AG09309 (cell line): ENCODE measurements at regions not wholly inside any gene's neighbourhood (a gene's known extent, or its start where the extent isn't known, plus 50 kb on each side); places are given as distances from the start of the nearest gene placed in this dataset.

Experiments used
- DNase-seq: peaks from one replicate; pipeline ENCODE4 v3.0.0-alpha.2; 2010; ENCODE audit warnings: low read depth
- H3K4me3 ChIP-seq: 2 replicates; pipeline ENCODE4 v1.5.1; 2011; ENCODE audit warnings: mild to moderate bottlenecking, low read depth, low read length, moderate library complexity; ENCODE audit not compliant: control insufficient read depth
- TF ChIP-seq, protein P1 (sequence below): IDR thresholded peaks from 2 replicates; pipeline ENCODE4 v1.5.1; 2011; ENCODE audit warnings: mild to moderate bottlenecking, low read depth, low read length, inconsistent platforms; ENCODE audit not compliant: insufficient read depth, control insufficient read depth; ENCODE audit errors: missing control alignments

DNA sequence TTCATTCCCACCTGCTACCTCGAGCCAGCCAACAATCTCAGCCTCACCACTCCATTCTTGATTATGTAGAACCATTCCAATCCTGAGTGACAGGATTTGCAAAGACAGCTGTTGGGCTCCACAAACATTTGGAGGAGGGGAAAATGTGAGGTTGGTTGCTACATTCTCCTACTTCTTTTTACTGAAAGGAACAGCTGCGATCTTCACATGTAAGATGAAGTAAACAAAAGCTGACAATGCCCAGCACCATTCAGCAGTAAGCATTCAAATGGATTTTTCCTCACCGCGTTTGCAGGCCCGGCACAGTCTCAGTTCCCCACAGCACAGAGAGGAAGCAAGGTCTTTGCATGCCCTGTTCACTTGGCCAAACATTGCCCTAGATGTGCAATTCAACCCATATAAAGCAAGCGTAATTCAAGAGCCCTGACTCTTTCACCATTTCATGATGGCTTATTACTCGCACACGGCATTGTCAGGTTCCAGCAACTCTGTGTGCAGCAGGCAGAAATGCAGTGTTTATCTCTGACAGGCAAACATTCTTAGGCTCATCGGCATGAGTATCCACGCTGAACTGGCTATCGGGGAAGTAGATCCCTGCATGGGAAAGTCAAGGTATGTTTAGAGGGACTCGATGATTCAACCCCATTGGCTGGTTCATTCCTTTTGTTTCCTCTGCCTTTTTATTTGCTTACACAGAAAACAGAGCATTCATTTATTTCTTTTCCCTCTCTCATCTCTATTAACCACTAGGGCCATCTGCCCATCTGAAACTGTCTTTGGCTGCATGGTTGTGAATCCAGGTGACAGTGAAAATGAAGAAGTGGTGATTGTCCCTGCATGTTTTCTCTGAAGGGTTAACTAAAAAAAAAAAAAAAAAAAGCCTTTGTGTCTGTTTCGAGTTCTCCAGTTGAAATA is 236.1 kb upstream of the PLEKHG7 start:
- no peak for DNase-seq
- TF ChIP-seq, protein P1, sequence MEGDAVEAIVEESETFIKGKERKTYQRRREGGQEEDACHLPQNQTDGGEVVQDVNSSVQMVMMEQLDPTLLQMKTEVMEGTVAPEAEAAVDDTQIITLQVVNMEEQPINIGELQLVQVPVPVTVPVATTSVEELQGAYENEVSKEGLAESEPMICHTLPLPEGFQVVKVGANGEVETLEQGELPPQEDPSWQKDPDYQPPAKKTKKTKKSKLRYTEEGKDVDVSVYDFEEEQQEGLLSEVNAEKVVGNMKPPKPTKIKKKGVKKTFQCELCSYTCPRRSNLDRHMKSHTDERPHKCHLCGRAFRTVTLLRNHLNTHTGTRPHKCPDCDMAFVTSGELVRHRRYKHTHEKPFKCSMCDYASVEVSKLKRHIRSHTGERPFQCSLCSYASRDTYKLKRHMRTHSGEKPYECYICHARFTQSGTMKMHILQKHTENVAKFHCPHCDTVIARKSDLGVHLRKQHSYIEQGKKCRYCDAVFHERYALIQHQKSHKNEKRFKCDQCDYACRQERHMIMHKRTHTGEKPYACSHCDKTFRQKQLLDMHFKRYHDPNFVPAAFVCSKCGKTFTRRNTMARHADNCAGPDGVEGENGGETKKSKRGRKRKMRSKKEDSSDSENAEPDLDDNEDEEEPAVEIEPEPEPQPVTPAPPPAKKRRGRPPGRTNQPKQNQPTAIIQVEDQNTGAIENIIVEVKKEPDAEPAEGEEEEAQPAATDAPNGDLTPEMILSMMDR = no peak
- H3K4me3 ChIP-seq = no peak overlapping the region

DNA sequence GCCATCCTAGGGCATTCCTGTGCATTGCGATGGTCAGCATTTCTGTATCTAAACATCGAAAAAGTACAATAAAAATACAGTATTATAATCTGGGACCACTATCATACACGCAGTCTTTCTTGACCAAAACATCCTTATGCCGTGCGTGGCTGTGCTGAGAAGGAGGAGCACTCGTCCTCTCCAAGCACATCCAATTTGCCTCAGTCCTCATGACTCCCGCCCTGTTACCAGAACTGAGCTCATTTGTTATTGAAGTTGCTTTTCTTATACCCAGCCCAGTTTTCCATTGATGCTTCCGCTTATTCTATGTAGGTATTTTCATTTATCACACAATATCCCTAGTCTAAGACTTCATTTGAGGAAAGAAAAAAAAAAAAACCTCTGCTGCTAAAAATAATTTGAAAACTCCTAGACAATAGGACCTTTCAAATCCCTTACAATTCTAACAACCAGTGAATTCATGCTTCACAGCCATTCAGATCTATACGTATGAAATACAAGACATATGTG is 236.9 kb upstream of the PLEKHG7 start:
- no peak overlapping the region for H3K4me3 ChIP-seq
- TF ChIP-seq, protein P1 = no peak
- no peak for DNase-seq

DNA sequence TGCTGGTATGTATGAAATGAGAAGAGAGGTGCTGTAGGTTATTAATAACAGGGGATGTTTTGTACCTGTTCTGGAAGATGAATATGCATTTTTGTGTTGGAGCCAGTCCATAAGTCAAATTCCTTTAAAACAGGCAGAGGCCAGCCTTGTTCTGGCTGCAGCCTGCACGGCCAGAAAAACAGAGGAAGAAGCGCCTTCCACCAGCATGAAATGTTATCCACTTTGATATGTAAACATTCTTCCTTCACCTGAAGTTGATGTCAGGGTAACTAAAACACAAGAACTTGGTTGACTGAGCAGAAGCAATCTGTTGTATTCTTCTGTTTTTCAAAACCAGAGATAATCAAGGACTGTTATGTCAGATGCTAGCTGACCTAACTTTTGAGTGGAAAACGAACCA is 237.9 kb upstream of the PLEKHG7 start:
- H3K4me3 ChIP-seq = no peak overlapping the region
- TF ChIP-seq, protein P1 = no peak
- no peak for DNase-seq

DNA sequence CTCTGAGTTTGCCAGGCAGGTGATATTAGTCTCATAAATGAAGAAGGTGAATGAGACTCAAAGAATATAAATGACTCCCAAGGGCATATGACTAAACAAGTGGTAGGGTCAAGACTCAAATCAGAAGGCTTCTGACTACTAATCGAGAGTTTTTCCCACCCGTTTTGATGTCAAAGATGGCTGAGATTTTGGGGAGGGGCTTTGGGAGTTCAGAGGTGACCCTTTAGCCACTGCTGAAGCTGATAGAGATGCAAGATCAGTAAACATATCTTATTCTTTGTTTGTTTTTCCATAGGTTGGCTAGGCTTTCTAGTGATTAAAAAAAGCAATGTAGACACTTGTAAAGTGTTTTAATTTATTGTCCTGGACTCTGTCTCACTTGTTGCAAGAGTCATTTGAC is 239.6 kb upstream of the PLEKHG7 start:
- no peak for DNase-seq
- TF ChIP-seq, protein P1 = no peak
- H3K4me3 ChIP-seq = no peak overlapping the region

DNA sequence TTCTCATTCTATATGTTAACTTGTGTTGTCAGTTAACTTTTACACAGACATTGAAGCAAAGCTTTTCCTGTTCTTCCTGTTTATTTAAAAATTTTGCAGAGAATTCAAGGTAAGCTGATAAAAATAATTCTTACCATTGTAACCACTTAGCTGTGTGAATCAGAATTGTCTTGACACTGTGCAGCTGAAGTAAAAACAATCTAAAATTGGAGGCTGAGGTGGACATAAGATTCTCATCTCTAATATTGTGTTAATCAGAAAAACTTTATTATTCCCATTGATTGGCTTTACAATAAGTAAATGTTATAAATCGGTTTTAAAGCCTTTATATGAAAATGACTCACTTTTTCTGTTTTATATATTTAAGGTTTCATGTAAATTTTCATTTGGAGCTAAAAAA is 240.3 kb upstream of the PLEKHG7 start:
- H3K4me3 ChIP-seq = no peak overlapping the region
- no peak for DNase-seq
- TF ChIP-seq, protein P1 = no peak

DNA sequence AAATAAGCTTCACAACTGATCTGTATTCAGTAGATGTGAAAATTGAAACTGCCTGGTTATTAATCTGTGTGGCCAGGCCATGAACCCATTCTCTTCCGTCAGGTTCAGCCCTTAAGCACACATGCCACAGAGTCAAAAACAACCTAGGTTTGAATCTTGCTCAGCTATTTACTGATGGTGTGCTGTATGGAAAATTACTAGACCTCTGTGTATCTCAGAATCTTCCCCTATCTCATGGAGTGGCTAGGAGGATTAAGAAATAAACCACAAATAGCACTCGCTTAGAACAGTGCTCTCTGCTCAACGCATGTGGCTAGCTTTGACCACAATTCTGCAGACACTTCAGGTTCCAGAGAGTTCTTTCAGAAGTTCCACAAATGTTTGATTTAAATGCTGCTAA is 240.7 kb upstream of the PLEKHG7 start:
- no peak overlapping the region for H3K4me3 ChIP-seq
- DNase-seq = peak; percentile 31
- TF ChIP-seq, protein P1 = no peak
